H1 (cell line): ENCODE measurements at regions not wholly inside any gene's neighbourhood (a gene's known extent, or its start where the extent isn't known, plus 50 kb on each side); places are given as distances from the start of the nearest gene placed in this dataset.

Source experiments
- GTF2F1 ChIP-seq: IDR thresholded peaks from 2 replicates; pipeline ENCODE4 v1.6.1; 2012; ENCODE audit warnings: low read depth, low read length, improper control_type of control experiment, borderline replicate concordance
- MAFK ChIP-seq: IDR thresholded peaks from 2 replicates; pipeline ENCODE4 v1.6.1; 2012; ENCODE audit warnings: low read depth, mild to moderate bottlenecking, improper control_type of control experiment, low read length
- RAD21 ChIP-seq, 2 experiments: IDR thresholded peaks in 1 of 2; conservative IDR thresholded peaks in 1 of 2; 2 replicates each; pipeline ENCODE4 v1.6.1; 2011; ENCODE audit warnings: low read depth in 2 of 2, low read length in 2 of 2, improper control_type of control experiment in 1 of 2, inconsistent platforms in 1 of 2, mild to moderate bottlenecking in 1 of 2, moderate library complexity in 1 of 2

DNA sequence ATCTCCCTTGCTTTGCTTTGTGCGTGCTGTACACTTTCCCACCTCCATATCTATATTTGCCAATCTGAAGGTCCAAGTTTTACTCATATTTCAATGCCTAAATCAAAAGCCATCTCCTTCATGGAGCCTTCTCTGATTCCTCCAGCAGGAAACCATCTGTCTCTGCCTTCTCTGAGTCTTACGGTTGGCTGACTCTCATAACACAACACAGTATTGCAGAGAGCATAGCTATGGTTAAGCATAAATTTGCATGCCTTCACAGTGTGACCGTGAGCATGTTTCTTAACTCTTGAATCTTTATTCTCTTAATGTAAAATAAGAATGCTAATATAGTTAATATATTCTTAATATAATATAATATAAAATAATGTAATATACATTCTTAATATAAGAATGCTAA, 136.8 kb upstream of the PPP2R2B start (continued):
- TF ChIP-seq MAFK (no peak), RAD21 (IDR thresholded peaks at IDR 0.05 in 1 of 2, conservative IDR thresholded peaks at IDR 0.05 in 1 of 2; ENCODE audit: low read depth in 2 of 2, low read length in 2 of 2) (no peak), GTF2F1 (no peak)
